H9 (cell line): ENCODE measurements at regions not wholly inside any gene's neighbourhood (a gene's known extent, or its start where the extent isn't known, plus 50 kb on each side); places are given as distances from the start of the nearest gene placed in this dataset.

Experiments
- DNase-seq: peaks from one replicate; pipeline ENCODE4 v3.0.0-alpha.2; 2017
- H2AFZ ChIP-seq: one replicate; pipeline ENCODE4 v1.6.1; 2013; ENCODE audit warnings: mild to moderate bottlenecking, low read length, control low read depth, moderate library complexity
- H2AK5ac ChIP-seq: 2 replicates; pipeline ENCODE4 v1.6.1; 2013; ENCODE audit warnings: low read length, control low read depth, mixed read lengths; ENCODE audit not compliant: insufficient read length
- H2BK120ac ChIP-seq: one replicate; pipeline ENCODE4 v1.6.1; 2013; ENCODE audit warnings: low read depth, mild to moderate bottlenecking, low read length, control low read depth, inconsistent platforms; ENCODE audit not compliant: poor library complexity, severe bottlenecking
- H2BK12ac ChIP-seq: 2 replicates; pipeline ENCODE4 v1.6.1; 2013; ENCODE audit warnings: low read length, control low read depth, mixed read lengths, low read depth; ENCODE audit not compliant: insufficient read length
- H2BK15ac ChIP-seq: 2 replicates; pipeline ENCODE4 v1.6.1; 2013; ENCODE audit warnings: low read depth, low read length, control low read depth
- H2BK20ac ChIP-seq: one replicate; pipeline ENCODE4 v1.6.1; 2013; ENCODE audit warnings: low read depth, mild to moderate bottlenecking, low read length, control low read depth, inconsistent platforms; ENCODE audit not compliant: poor library complexity, severe bottlenecking
- H2BK5ac ChIP-seq: 2 replicates; pipeline ENCODE4 v1.6.1; 2013; ENCODE audit warnings: low read length, control low read depth, mixed read lengths; ENCODE audit not compliant: insufficient read length
- H3K14ac ChIP-seq: 2 replicates; pipeline ENCODE4 v1.6.1; 2013; ENCODE audit warnings: low read length, control low read depth; ENCODE audit not compliant: insufficient read depth
- H3K18ac ChIP-seq: 2 replicates; pipeline ENCODE4 v1.6.1; 2013; ENCODE audit warnings: low read depth, mild to moderate bottlenecking, mixed read lengths, low read length, control low read depth; ENCODE audit not compliant: insufficient read length
- H3K23ac ChIP-seq: 2 replicates; pipeline ENCODE4 v1.6.1; 2013; ENCODE audit warnings: low read length, control low read depth, mixed read lengths, low read depth; ENCODE audit not compliant: insufficient read length
- H3K23me2 ChIP-seq: 2 replicates; pipeline ENCODE4 v1.6.1; 2013; ENCODE audit warnings: low read depth, mild to moderate bottlenecking, mixed read lengths, low read length, control low read depth; ENCODE audit not compliant: insufficient read length, poor library complexity, severe bottlenecking
- H3K27ac ChIP-seq: 2 replicates; pipeline ENCODE4 v1.5.1; 2013; ENCODE audit warnings: low read length, control low read depth, mixed read lengths, low read depth; ENCODE audit not compliant: insufficient read length
- H3K27me3 ChIP-seq: 2 replicates; pipeline ENCODE4 v1.6.1; 2013; ENCODE audit warnings: low read length, control low read depth, inconsistent platforms; ENCODE audit not compliant: insufficient read depth
- H3K4ac ChIP-seq: 2 replicates; pipeline ENCODE4 v1.6.1; 2013; ENCODE audit warnings: low read depth, mild to moderate bottlenecking, control low read depth, inconsistent platforms, low read length, moderate library complexity
- H3K4me1 ChIP-seq: 2 replicates; pipeline ENCODE4 v1.6.1; 2013; ENCODE audit warnings: low read length, control low read depth, inconsistent platforms; ENCODE audit not compliant: insufficient read depth
- H3K4me2 ChIP-seq: 2 replicates; pipeline ENCODE4 v1.6.1; 2013; ENCODE audit warnings: low read length, control low read depth, mixed read lengths; ENCODE audit not compliant: insufficient read length, insufficient read depth
- H3K56ac ChIP-seq: 2 replicates; pipeline ENCODE4 v1.6.1; 2013; ENCODE audit warnings: low read depth, mild to moderate bottlenecking, mixed read lengths, low read length, control low read depth; ENCODE audit not compliant: insufficient read length
- H3K79me1 ChIP-seq: 2 replicates; pipeline ENCODE4 v1.6.1; 2013; ENCODE audit warnings: low read depth, mild to moderate bottlenecking, moderate library complexity, low read length, control low read depth, inconsistent platforms; ENCODE audit not compliant: insufficient read depth, poor library complexity, severe bottlenecking
- H3K79me2 ChIP-seq: 2 replicates; pipeline ENCODE4 v1.6.1; 2013; ENCODE audit warnings: low read length, control low read depth, inconsistent platforms; ENCODE audit not compliant: insufficient read depth
- H3K9ac ChIP-seq: 2 replicates; pipeline ENCODE4 v1.6.1; 2013; ENCODE audit warnings: low read length, control low read depth, mixed read lengths; ENCODE audit not compliant: insufficient read length; ENCODE audit errors: extremely low read depth
- H3K9me3 ChIP-seq: one replicate; pipeline ENCODE4 v1.6.1; 2013; ENCODE audit warnings: low read depth, low read length, inconsistent platforms; ENCODE audit not compliant: control insufficient read depth
- H3T11ph ChIP-seq: one replicate; pipeline ENCODE4 v1.6.1; 2013; ENCODE audit warnings: mild to moderate bottlenecking, low read length, control low read depth, inconsistent platforms
- H4K20me1 ChIP-seq: one replicate; pipeline ENCODE4 v1.6.1; 2013; ENCODE audit not compliant: control insufficient read depth, insufficient read length, insufficient read depth
- H4K5ac ChIP-seq: 2 replicates; pipeline ENCODE4 v1.6.1; 2013; ENCODE audit warnings: low read depth, mild to moderate bottlenecking, mixed read lengths, low read length, control low read depth; ENCODE audit not compliant: insufficient read length
- H4K8ac ChIP-seq: replicated peaks from 2 replicates; pipeline ENCODE4 v1.6.1; 2013; ENCODE audit warnings: low read length, control low read depth, mixed read lengths, low read depth; ENCODE audit not compliant: insufficient read length
- H4K91ac ChIP-seq: 2 replicates; pipeline ENCODE4 v1.6.1; 2013; ENCODE audit warnings: low read depth, mild to moderate bottlenecking, moderate library complexity, mixed read lengths, low read length, control low read depth; ENCODE audit not compliant: insufficient read length
- H3K27ac Mint-ChIP-seq, 3 experiments: 2 replicates in 2 of 3; 3 replicates in 1 of 3; pipeline ENCODE4 v1.8.0; 2020 to 2021; ENCODE audit warnings: mixed read lengths in 3 of 3, mild to moderate bottlenecking in 1 of 3, moderate library complexity in 1 of 3
- H3K27me3 Mint-ChIP-seq: 2 replicates; pipeline ENCODE4 v1.8.0; 2021; ENCODE audit warnings: low read depth, mild to moderate bottlenecking, moderate library complexity, mixed read lengths
- H3K36me3 Mint-ChIP-seq, 3 experiments: 2 replicates in 2 of 3; 3 replicates in 1 of 3; pipeline ENCODE4 v1.8.0; 2020 to 2021; ENCODE audit warnings: low read depth in 3 of 3, mixed read lengths in 3 of 3; ENCODE audit not compliant: insufficient read depth in 1 of 3
- H3K4me1 Mint-ChIP-seq, 2 experiments: 2 replicates each; pipeline ENCODE4 v1.8.0; 2020; ENCODE audit warnings: mixed read lengths in 2 of 2
- H3K4me3 Mint-ChIP-seq, 2 experiments: 2 replicates in 1 of 2; 3 replicates in 1 of 2; pipeline ENCODE4 v1.8.0; 2020 to 2021; ENCODE audit warnings: mild to moderate bottlenecking in 2 of 2, mixed read lengths in 2 of 2, moderate library complexity in 1 of 2
- H3K9me3 Mint-ChIP-seq, 2 experiments: 2 replicates in 1 of 2; 3 replicates in 1 of 2; pipeline ENCODE4 v1.8.0; 2020; ENCODE audit warnings: mild to moderate bottlenecking in 2 of 2, mixed read lengths in 2 of 2, moderate library complexity in 1 of 2
- WGBS: extraction: QIAGEN DNeasy Blood & Tissue Kit; methylation state at CpG from one replicate; pipeline ENCODE4 v1.1.7; 2013; ENCODE audit warnings: missing lambda C conversion rate, low lambda C conversion rate, mixed read lengths; ENCODE audit not compliant: insufficient read length; ENCODE audit errors: extremely low coverage; 5-methylcytosine and 5-hydroxymethylcytosine counted together
- TF ChIP-seq, protein P1 (sequence below): fragments of 200-600 bp; sonication (generic); conservative IDR thresholded peaks from 3 replicates; pipeline ENCODE4 v1.8.0; 2021; ENCODE audit warnings: antibody characterized with exemption, mild to moderate bottlenecking

GRCh38 chr13:88544836-88545235 lies 873.7 kb downstream of the SLITRK5 start:
- no peak overlapping the region for H3K56ac ChIP-seq
- no peak overlapping the region for H3K9ac ChIP-seq
- H4K20me1 ChIP-seq = no peaks in the 10 kb centered on the region
- Mint-ChIP-seq H3K4me3 (no peak overlapping the region), H3K27ac (no peak overlapping the region), H3K36me3 (no peaks in the 10 kb centered on the region), H3K9me3 (no peaks in the 10 kb centered on the region), H3K4me1 (no peaks in the 10 kb centered on the region), H3K27me3 (no peaks in the 10 kb centered on the region)
- H3K18ac ChIP-seq = no peak overlapping the region
- no peak overlapping the region for H3K4ac ChIP-seq
- H2AK5ac ChIP-seq = no peak overlapping the region
- H3K4me2 ChIP-seq = no peak overlapping the region
- H2BK12ac ChIP-seq = no peak overlapping the region
- H3K79me1 ChIP-seq = no peaks in the 10 kb centered on the region
- H2BK20ac ChIP-seq = no peak overlapping the region
- H4K91ac ChIP-seq = no peak overlapping the region
- H4K5ac ChIP-seq = no peak overlapping the region
- no peak overlapping the region for H3K27ac ChIP-seq
- no peak overlapping the region for H3K23ac ChIP-seq
- no peak overlapping the region for H2BK15ac ChIP-seq
- no peak overlapping the region for H2AFZ ChIP-seq
- no peaks in the 10 kb centered on the region for H3K27me3 ChIP-seq
- no peaks in the 10 kb centered on the region for H3K9me3 ChIP-seq
- no peaks in the 10 kb centered on the region for H3K4me1 ChIP-seq
- H2BK5ac ChIP-seq = no peak overlapping the region
- H4K8ac ChIP-seq = no peak overlapping the region
- no peak overlapping the region for H2BK120ac ChIP-seq
- no peaks in the 10 kb centered on the region for H3K79me2 ChIP-seq
- no peak for DNase-seq
- TF ChIP-seq, protein P1, sequence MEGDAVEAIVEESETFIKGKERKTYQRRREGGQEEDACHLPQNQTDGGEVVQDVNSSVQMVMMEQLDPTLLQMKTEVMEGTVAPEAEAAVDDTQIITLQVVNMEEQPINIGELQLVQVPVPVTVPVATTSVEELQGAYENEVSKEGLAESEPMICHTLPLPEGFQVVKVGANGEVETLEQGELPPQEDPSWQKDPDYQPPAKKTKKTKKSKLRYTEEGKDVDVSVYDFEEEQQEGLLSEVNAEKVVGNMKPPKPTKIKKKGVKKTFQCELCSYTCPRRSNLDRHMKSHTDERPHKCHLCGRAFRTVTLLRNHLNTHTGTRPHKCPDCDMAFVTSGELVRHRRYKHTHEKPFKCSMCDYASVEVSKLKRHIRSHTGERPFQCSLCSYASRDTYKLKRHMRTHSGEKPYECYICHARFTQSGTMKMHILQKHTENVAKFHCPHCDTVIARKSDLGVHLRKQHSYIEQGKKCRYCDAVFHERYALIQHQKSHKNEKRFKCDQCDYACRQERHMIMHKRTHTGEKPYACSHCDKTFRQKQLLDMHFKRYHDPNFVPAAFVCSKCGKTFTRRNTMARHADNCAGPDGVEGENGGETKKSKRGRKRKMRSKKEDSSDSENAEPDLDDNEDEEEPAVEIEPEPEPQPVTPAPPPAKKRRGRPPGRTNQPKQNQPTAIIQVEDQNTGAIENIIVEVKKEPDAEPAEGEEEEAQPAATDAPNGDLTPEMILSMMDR = no peak
- H3K14ac ChIP-seq = no peak overlapping the region
- no CpG with 5 or more reads among the region's 1 CpG for WGBS
- H3T11ph ChIP-seq = no peak overlapping the region
- H3K23me2 ChIP-seq = no peaks in the 10 kb centered on the region
